ENCODE measurements at regions not wholly inside any gene's neighbourhood (a gene's known extent, or its start where the extent isn't known, plus 50 kb on each side); places are given as distances from the start of the nearest gene placed in this dataset.

GRCh38 chr2:167553635-167554034 lies 665.4 kb downstream of the XIRP2 start:
- TF ChIP-seq CTCF (IDR thresholded peaks at IDR 0.05): no peak

- TF ChIP-seq CTCF (IDR thresholded peaks at IDR 0.05): no peak
Measured at GRCh38 chr2:167551416-167551815, 663.1 kb downstream of the XIRP2 start.

GRCh38 chr2:167550448-167550847 lies 662.2 kb downstream of the XIRP2 start:
- TF ChIP-seq CTCF (IDR thresholded peaks at IDR 0.05): peak; percentile 61

- TF ChIP-seq CTCF (IDR thresholded peaks at IDR 0.05): no peak
Measured at GRCh38 chr2:167548396-167548795, 660.1 kb downstream of the XIRP2 start.

- no peak for TF ChIP-seq CTCF (IDR thresholded peaks at IDR 0.05)
Measured at GRCh38 chr2:167544602-167545001, 656.3 kb downstream of the XIRP2 start.

GRCh38 chr2:167543721-167544120 lies 655.4 kb downstream of the XIRP2 start:
- no peak for TF ChIP-seq CTCF (IDR thresholded peaks at IDR 0.05)

- no peak for TF ChIP-seq CTCF (IDR thresholded peaks at IDR 0.05)
Measured at GRCh38 chr2:167537743-167538142, 649.5 kb downstream of the XIRP2 start.

GRCh38 chr2:167534443-167534842 lies 646.2 kb downstream of the XIRP2 start:
- no peak for TF ChIP-seq CTCF (IDR thresholded peaks at IDR 0.05)
